ENCODE measurements at regions not wholly inside any gene's neighbourhood (a gene's known extent, or its start where the extent isn't known, plus 50 kb on each side); places are given as distances from the start of the nearest gene placed in this dataset.
A peak's percentile ranks its signal among the peaks of the same experiment; 100 is the strongest.
"Not testable (repeated sequence)": the region's sequence is repeated elsewhere in the genome, so short reads cannot be mapped to it uniquely, and the experiment has no call there.

DNA sequence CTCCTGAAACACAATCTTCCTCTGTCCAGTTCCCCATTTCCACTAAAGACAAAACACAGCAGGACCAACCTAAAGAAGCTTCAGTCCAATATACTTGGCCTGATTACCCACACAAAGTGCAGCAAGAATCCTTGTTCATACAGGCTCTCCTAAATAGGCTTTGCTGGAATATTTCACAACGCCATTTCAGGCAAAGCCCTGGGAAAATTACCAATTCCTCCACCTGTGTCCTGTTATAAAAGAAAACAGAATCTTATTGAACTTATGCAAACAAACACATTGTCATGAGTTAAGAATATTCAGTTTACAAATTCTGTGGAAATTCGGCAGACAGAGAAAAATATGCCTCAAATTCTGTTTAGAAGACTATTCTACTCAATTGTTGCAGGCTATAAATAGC, 115.0 kb upstream of the NBPF11 start:
- BruUV-seq (replicated peaks); H3K4me3 Mint-ChIP-seq (ENCODE audit: unreplicated experiment); H3K36me3 Mint-ChIP-seq (ENCODE audit: insufficient read depth, unreplicated experiment); H3K9me3 Mint-ChIP-seq (ENCODE audit: unreplicated experiment); intact Hi-C loops (cut with micrococcal nuclease); H3K27ac Mint-ChIP-seq (ENCODE audit: low read depth, unreplicated experiment); DNase-seq (ENCODE audit: unreplicated experiment); H3K27me3 Mint-ChIP-seq (ENCODE audit: insufficient read depth, unreplicated experiment); CTCF ChIA-PET; POLR2A ChIA-PET: not testable (repeated sequence)
- H3K4me1 Mint-ChIP-seq (ENCODE audit: insufficient read depth, unreplicated experiment): peaks cover 13% of the 10 kb centered on the region

DNA sequence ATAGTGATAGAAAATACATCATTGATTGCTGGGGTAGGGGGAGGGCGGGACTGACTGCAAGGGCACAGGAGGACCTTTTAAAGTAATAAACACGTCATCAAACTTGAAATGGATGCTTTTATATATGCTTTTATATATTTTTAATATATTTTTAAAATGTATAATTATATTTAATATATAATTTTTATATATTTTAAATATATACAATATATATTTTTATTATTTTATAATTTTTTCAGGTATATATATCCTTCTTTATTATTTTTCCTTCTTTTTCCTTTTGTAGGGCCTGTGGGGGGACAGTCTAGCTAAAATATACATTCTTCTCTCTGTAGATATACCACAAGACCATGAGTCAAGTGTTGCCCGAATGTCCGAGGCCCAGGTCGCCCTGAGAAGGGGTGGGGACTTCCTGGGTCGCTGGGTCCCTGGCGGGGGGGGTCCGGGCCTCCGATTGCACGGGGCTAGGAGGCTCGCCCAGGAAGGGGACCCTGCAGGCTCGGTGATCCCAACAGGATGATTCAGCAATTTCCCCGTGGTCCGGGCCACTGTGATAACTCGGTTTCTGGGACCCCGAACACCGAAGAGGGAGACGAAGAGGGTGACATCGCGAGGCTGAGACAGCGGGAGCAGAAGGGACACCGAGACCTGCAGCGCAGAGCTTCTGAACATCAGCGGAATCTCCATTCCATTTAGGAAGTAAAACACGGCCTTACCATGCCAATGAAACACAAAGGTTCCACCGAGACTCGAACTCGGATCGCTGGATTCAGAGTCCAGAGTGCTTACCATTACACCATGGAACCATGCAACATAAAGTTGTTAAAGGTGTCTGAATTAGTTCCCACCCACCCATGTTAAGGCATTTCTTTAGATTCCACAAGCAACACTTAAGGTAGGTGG, 112.5 kb upstream of the NBPF11 start:
- H3K27me3 Mint-ChIP-seq (ENCODE audit: insufficient read depth, unreplicated experiment): no peaks in the 10 kb centered on the region
- peaks cover 7% of the 10 kb centered on the region for H3K9me3 Mint-ChIP-seq (ENCODE audit: unreplicated experiment)
- no peaks in the 10 kb centered on the region for H3K36me3 Mint-ChIP-seq (ENCODE audit: insufficient read depth, unreplicated experiment)
- TF ChIP-seq, protein P1, sequence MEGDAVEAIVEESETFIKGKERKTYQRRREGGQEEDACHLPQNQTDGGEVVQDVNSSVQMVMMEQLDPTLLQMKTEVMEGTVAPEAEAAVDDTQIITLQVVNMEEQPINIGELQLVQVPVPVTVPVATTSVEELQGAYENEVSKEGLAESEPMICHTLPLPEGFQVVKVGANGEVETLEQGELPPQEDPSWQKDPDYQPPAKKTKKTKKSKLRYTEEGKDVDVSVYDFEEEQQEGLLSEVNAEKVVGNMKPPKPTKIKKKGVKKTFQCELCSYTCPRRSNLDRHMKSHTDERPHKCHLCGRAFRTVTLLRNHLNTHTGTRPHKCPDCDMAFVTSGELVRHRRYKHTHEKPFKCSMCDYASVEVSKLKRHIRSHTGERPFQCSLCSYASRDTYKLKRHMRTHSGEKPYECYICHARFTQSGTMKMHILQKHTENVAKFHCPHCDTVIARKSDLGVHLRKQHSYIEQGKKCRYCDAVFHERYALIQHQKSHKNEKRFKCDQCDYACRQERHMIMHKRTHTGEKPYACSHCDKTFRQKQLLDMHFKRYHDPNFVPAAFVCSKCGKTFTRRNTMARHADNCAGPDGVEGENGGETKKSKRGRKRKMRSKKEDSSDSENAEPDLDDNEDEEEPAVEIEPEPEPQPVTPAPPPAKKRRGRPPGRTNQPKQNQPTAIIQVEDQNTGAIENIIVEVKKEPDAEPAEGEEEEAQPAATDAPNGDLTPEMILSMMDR (IDR thresholded peaks at IDR 0.05; ENCODE audit: unreplicated experiment): no peak
- H3K4me1 Mint-ChIP-seq (ENCODE audit: insufficient read depth, unreplicated experiment): peaks cover 13% of the 10 kb centered on the region
- H3K27ac Mint-ChIP-seq (ENCODE audit: low read depth, unreplicated experiment): peak overlapping the region; percentile 99
- peak; percentile 42 for DNase-seq (ENCODE audit: unreplicated experiment)
- H3K4me3 Mint-ChIP-seq (ENCODE audit: unreplicated experiment): peak overlapping the region; percentile 82
- CTCF ChIA-PET: no interaction called here
- intact Hi-C loops (cut with micrococcal nuclease): no loop called here
- TSS peak; percentile 95 for BruUV-seq (replicated peaks)
- POLR2A ChIA-PET: interaction anchor here (1.6 to 3.0 kb wide), 3 partner anchors 13 to 71 kb away, joined by 6 to 45 read pairs (median 32); no protein-coding TSS in a partner anchor

DNA sequence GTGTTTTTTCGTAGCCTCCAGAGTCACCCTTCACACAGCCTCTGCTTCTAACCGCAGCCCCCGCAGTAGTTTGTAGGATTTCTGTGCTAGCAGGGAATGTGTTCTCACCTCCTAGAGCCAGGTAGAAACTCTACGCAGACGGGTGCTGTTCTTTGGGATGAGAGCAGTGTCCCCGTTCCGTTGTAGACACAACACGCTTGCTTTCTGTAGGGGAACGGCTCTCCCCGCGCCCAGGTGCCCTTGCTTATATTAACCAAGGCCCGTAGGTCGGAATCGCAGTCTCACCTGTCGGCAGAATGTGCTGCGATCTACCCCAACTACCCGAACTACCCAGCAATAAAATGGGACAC, 111.8 kb upstream of the NBPF11 start:
- H3K27ac Mint-ChIP-seq (ENCODE audit: low read depth, unreplicated experiment): peak overlapping the region; percentile 99
- TF ChIP-seq, protein P1 (IDR thresholded peaks at IDR 0.05; ENCODE audit: unreplicated experiment): no peak
- peaks cover 7% of the 10 kb centered on the region for H3K9me3 Mint-ChIP-seq (ENCODE audit: unreplicated experiment)
- intact Hi-C loops (cut with micrococcal nuclease): loop anchor here (1.0 kb wide), 2 partner anchors 70 to 124 kb away; no protein-coding TSS in a partner anchor
- no peak for DNase-seq (ENCODE audit: unreplicated experiment)
- peaks cover 13% of the 10 kb centered on the region for H3K4me1 Mint-ChIP-seq (ENCODE audit: insufficient read depth, unreplicated experiment)
- H3K36me3 Mint-ChIP-seq (ENCODE audit: insufficient read depth, unreplicated experiment): no peaks in the 10 kb centered on the region
- ChIA-PET CTCF (no interaction called here), POLR2A (interaction anchor here (0.6 to 3.0 kb wide), 9 partner anchors 8 to 547 kb away, joined by 3 to 45 read pairs (median 4); partner anchors contain the start of gene NBPF11)
- no peaks in the 10 kb centered on the region for H3K27me3 Mint-ChIP-seq (ENCODE audit: insufficient read depth, unreplicated experiment)
- no TSS peak for BruUV-seq (replicated peaks)
- H3K4me3 Mint-ChIP-seq (ENCODE audit: unreplicated experiment): peak overlapping the region; percentile 82

DNA sequence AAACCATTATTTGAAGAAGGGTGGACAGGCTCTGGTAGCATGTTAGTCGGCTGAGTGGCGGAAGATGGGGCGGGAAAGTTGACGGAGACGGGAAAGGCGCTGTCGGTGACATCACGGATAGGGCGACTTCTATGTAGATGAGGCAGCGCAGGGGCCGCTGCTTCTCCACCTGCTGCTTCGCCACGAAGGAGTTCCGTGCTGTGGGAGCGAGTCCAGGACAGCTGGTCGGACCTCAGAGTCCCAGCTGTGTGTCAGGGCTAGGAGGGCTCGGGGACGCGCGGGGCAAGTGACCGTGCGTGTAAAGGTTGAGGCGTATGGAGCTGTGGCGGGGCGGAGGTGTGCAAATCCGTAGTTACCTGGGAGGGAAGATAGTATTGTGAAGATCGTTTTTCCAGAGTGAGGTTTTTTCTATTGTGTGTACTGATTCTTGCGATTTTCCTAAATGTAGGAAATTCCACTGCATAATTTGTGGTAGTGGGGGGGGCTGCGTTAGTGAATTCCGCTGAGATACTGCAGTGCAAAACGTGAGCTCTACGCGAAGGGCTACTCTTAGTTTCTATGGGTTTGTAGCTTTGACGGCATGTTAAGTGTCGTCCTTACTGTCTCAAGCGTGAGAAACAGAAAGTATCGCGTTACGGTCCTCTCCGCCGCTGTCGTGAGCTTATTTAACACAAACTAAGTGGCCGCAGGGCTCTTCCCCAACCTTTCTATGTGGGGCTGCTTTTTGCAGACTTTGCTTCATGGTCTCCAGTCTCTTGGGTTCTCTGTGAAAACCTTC, 111.2 kb upstream of the NBPF11 start:
- Mint-ChIP-seq H3K4me1 (ENCODE audit: insufficient read depth, unreplicated experiment) (peaks cover 13% of the 10 kb centered on the region), H3K27ac (ENCODE audit: low read depth, unreplicated experiment) (peak overlapping the region; percentile 99), H3K36me3 (ENCODE audit: insufficient read depth, unreplicated experiment) (no peaks in the 10 kb centered on the region), H3K4me3 (ENCODE audit: unreplicated experiment) (peak overlapping the region; percentile 82), H3K9me3 (ENCODE audit: unreplicated experiment) (peaks cover 7% of the 10 kb centered on the region), H3K27me3 (ENCODE audit: insufficient read depth, unreplicated experiment) (no peaks in the 10 kb centered on the region)
- BruUV-seq (replicated peaks): TSS peak; percentile 99
- ChIA-PET POLR2A (interaction anchor here (0.6 to 3.0 kb wide), 10 partner anchors 9 to 547 kb away, joined by 3 to 45 read pairs (median 4); partner anchors contain the start of gene NBPF11), CTCF (no interaction called here)
- TF ChIP-seq, protein P1 (IDR thresholded peaks at IDR 0.05; ENCODE audit: unreplicated experiment): no peak
- intact Hi-C loops (cut with micrococcal nuclease): loop anchor here (1.0 kb wide), 2 partner anchors 71 to 125 kb away; no protein-coding TSS in a partner anchor
- peak; percentile 99 for DNase-seq (ENCODE audit: unreplicated experiment)

DNA sequence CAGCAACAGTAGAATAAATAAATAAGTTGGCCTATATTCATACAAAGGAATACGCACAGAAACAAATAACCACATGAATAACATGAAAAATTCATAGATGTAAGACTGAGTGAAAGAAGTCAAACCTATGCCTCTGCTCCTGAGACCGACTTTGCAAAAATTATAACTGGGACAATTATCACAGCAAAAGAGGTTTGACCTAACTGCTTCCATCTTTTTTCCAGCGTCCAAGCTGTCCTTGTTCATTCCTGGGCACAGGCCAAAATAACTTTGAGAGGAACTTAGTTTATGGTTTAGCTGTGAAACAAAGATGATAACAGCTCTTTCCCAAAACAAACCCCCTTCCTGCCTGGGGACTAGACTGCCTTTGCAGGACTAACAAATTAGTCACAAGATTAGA, 109.6 kb upstream of the NBPF11 start:
- intact Hi-C loops (cut with micrococcal nuclease); H3K36me3 Mint-ChIP-seq (ENCODE audit: insufficient read depth, unreplicated experiment); DNase-seq (ENCODE audit: unreplicated experiment); H3K27me3 Mint-ChIP-seq (ENCODE audit: insufficient read depth, unreplicated experiment); H3K27ac Mint-ChIP-seq (ENCODE audit: low read depth, unreplicated experiment); BruUV-seq (replicated peaks); H3K4me3 Mint-ChIP-seq (ENCODE audit: unreplicated experiment); H3K9me3 Mint-ChIP-seq (ENCODE audit: unreplicated experiment); CTCF ChIA-PET: not testable (repeated sequence)
- peaks cover 13% of the 10 kb centered on the region for H3K4me1 Mint-ChIP-seq (ENCODE audit: insufficient read depth, unreplicated experiment)
- POLR2A ChIA-PET: interaction anchor here (0.7 kb wide), 1 partner anchor 141 kb away, joined by 3 read pairs; no protein-coding TSS in a partner anchor

DNA sequence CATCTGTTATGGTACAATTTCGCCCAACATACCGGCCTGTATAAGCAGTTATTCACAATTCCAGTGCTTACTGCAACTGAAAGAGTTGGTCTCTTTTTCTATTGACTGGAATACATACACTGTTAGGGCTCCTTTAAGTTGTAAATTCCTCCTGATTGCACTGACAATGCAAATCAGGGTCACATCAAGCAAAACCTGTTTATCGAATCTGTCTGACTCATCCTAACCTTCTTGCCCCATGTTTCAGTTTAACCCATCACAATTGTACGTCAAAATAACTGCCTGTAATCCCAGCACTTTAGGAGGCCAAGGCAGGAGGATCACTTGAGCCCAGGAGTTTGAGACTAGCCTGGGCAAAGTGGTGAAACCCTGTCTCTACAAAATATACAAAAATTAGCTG, 105.8 kb upstream of the NBPF11 start:
- H3K9me3 Mint-ChIP-seq (ENCODE audit: unreplicated experiment); DNase-seq (ENCODE audit: unreplicated experiment); H3K36me3 Mint-ChIP-seq (ENCODE audit: insufficient read depth, unreplicated experiment); BruUV-seq (replicated peaks); H3K27ac Mint-ChIP-seq (ENCODE audit: low read depth, unreplicated experiment); H3K27me3 Mint-ChIP-seq (ENCODE audit: insufficient read depth, unreplicated experiment); CTCF ChIA-PET; intact Hi-C loops (cut with micrococcal nuclease); H3K4me3 Mint-ChIP-seq (ENCODE audit: unreplicated experiment); H3K4me1 Mint-ChIP-seq (ENCODE audit: insufficient read depth, unreplicated experiment); POLR2A ChIA-PET: not testable (repeated sequence)
